ENCODE measurements at regions not wholly inside any gene's neighbourhood (a gene's known extent, or its start where the extent isn't known, plus 50 kb on each side); places are given as distances from the start of the nearest gene placed in this dataset.

- H3K27ac ChIP-seq = no peak overlapping the region
- no peak for DNase-seq (ENCODE audit: low spot score)
- TF ChIP-seq CTCF (IDR thresholded peaks at IDR 0.05) = no peak
- H3K4me3 ChIP-seq = no peak overlapping the region
Observed at GRCh38 chr4:156559346-156559745, 412.3 kb downstream of the PDGFC start.

DNA sequence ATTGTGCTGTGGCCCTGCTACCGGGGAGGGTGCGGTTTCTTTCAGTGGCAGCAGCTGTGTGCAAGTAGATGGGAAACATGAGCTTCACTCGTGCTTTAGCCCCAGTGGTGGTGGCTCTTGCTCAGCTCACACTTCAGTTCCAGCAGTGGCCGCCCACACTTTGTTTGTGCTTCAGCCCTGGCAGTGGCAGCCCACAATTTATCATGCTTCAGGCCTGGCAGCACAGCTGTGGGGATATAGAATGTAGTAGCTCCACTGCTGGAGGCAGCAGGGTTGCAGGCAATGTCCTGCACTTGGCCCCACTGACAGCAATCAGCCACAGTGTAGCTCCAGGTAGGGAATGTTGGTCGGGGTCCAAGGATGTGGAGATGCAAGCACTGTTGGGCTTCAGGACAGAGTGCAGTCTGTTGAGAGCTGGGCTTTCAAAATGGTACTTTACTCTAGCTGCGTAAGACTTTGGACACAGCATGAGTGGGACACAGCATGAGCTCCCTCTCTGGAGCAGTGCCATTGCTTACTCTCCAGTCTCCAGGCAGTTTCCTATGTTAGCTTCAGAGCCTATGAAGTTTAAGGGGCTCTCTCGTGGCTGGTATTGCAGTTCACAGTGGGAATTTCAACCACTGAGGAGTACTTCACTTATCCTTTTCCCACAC lies 413.1 kb downstream of the PDGFC start:
- no peak for DNase-seq (ENCODE audit: low spot score)
- Histone ChIP-seq H3K4me3 (no peak overlapping the region), H3K27ac (no peak overlapping the region)
- TF ChIP-seq CTCF (IDR thresholded peaks at IDR 0.05) = no peak

- H3K27ac ChIP-seq = no peak overlapping the region
- DNase-seq (ENCODE audit: low spot score) = no peak
- no peak for TF ChIP-seq CTCF (IDR thresholded peaks at IDR 0.05)
- no peak overlapping the region for H3K4me3 ChIP-seq
Observed at GRCh38 chr4:156557920-156558319, 413.7 kb downstream of the PDGFC start.

- no peak overlapping the region for H3K27ac ChIP-seq
- DNase-seq (ENCODE audit: low spot score) = no peak
- H3K4me3 ChIP-seq = no peak overlapping the region
- no peak for TF ChIP-seq CTCF (IDR thresholded peaks at IDR 0.05)
Observed at GRCh38 chr4:156556336-156556735, 415.3 kb downstream of the PDGFC start.

GRCh38 chr4:156553659-156554058 lies 417.9 kb downstream of the PDGFC start:
- no peak overlapping the region for H3K27ac ChIP-seq
- DNase-seq (ENCODE audit: low spot score) = no peak
- H3K4me3 ChIP-seq = no peak overlapping the region
- no peak for TF ChIP-seq CTCF (IDR thresholded peaks at IDR 0.05)

DNA sequence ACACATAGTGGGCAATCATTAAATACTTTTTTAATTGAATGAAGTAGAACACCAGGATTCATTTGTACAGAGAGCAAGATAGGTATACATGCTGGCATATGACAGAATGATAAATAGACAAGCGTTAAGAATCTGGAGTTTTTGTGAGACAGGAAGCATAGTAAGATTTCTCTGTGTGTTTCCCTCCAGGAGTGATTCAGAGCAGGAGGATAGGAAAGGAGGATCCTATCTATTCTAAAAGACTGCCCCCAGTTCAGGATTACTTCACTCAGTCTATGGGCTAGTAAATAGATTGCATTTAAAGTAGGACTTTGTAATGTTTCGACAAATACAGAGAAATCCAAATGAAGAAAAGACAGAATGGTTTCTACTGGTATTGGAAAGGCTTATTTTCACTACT lies 423.7 kb downstream of the PDGFC start:
- Histone ChIP-seq H3K27ac (peak overlapping the region; percentile 14 to 35), H3K4me3 (no peak overlapping the region)
- TF ChIP-seq CTCF (IDR thresholded peaks at IDR 0.05) = no peak

DNA sequence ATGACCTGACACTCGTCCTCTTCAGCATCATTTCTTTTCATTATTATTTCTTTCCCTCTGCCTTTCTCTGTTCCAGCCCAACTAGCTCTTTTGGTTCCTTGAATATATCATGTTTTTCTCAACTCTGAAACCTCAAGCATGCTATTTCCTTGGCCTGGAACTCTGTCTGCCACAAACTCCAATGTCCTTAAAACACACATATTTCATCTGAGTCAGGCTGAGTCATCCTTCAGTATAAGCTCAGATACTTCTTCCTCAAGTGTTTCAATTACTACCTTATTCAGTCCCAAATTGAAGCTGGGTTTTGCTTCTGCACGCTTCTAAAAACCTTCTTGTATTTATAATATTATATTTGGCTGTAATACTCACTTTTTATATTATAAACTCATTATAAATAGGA lies 424.2 kb downstream of the PDGFC start:
- peak overlapping the region; percentile 51 to 57 for H3K27ac ChIP-seq
- no peak overlapping the region for H3K4me3 ChIP-seq
- no peak for DNase-seq (ENCODE audit: low spot score)
- no peak for TF ChIP-seq CTCF (IDR thresholded peaks at IDR 0.05)

More for the DNA sequence above, 423.7 kb downstream of the PDGFC start:
- DNase-seq (ENCODE audit: low spot score) = no peak

Measured in coronary artery (tissue), 2 donors.